ENCODE measurements at regions not wholly inside any gene's neighbourhood (a gene's known extent, or its start where the extent isn't known, plus 50 kb on each side); places are given as distances from the start of the nearest gene placed in this dataset.

DNA sequence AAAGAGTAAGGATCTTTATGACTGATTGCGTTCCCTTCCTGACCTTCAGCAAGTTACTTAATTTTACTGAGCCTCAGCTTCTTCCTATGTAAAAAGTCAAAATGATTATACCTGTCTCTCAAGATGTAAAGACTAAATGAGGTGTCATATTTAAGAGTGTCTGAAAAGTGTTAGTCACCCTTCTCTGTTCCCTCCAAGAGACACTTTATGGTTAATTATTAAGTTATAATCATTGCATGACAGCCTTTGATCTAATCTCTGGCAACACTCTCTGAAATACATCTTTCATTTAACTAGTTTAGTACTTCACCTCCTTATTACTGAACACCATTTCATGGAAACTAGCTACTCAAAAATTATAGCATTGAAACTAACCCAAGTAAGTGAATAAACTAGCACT lies 54.8 kb downstream of the BMAL2 start:
- TF ChIP-seq POLR2AphosphoS5 (IDR thresholded peaks at IDR 0.05) = no peak
- no peak for TF ChIP-seq POLR2A (IDR thresholded peaks at IDR 0.05; ENCODE audit: low read depth)
- TF ChIP-seq CTCF (IDR thresholded peaks at IDR 0.05) = no peak
